ENCODE measurements at regions not wholly inside any gene's neighbourhood (a gene's known extent, or its start where the extent isn't known, plus 50 kb on each side); places are given as distances from the start of the nearest gene placed in this dataset.

DNA sequence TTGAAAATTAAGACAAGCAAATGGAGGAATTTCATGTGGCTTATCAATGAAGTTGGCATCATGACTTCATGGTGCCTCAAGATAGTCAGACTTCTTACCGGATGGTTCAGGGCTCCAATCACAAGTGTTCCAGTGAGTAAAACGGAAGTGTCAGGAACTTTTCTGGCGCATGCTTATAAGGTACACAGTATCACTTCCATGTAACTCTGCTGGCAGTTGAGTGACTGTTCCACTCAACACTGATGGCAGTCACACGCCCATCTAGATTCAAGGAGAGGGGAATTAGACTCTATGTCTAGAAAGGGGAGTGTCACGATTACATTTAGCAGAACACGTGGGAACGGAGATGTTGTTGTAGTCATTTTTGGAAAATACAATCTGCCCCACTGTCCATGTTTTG lies 114.3 kb downstream of the KCTD15 start:
- Histone ChIP-seq H3K9ac (ENCODE audit: extremely low read depth, insufficient read length, low read length) (no peak overlapping the region), H2BK20ac (ENCODE audit: low read depth, low read length, poor library complexity, severe bottlenecking) (no peak overlapping the region), H2BK5ac (ENCODE audit: insufficient read length, low read length) (no peak overlapping the region), H3K56ac (ENCODE audit: insufficient read length, low read depth, low read length) (no peak overlapping the region), H3K27ac (ENCODE audit: insufficient read length, low read depth, low read length) (no peak overlapping the region), H3K4ac (ENCODE audit: low read depth, low read length) (no peak overlapping the region), H3K18ac (ENCODE audit: insufficient read length, low read depth, low read length) (no peak overlapping the region), H3K23ac (ENCODE audit: insufficient read length, low read depth, low read length) (no peak overlapping the region), H2BK120ac (ENCODE audit: low read depth, low read length, poor library complexity, severe bottlenecking) (no peak overlapping the region), H2AK5ac (ENCODE audit: insufficient read length, low read length) (no peak overlapping the region), H3K9me3 (ENCODE audit: control insufficient read depth, low read depth, low read length) (no peaks in the 10 kb centered on the region), H3K4me1 (ENCODE audit: insufficient read depth, low read length) (peaks cover 5% of the 10 kb centered on the region; the same call in 1 of the 2 replicates), H2AFZ (ENCODE audit: low read length) (no peak overlapping the region), H3K79me1 (ENCODE audit: insufficient read depth, low read depth, low read length, poor library complexity, severe bottlenecking) (no peaks in the 10 kb centered on the region), H3T11ph (ENCODE audit: low read length) (no peak overlapping the region), H3K79me2 (ENCODE audit: insufficient read depth, low read length) (no peaks in the 10 kb centered on the region), H2BK12ac (ENCODE audit: insufficient read length, low read depth, low read length) (no peak overlapping the region), H3K23me2 (ENCODE audit: insufficient read length, low read depth, low read length, poor library complexity, severe bottlenecking) (peaks cover 5% of the 10 kb centered on the region), H4K8ac (replicated peaks; ENCODE audit: insufficient read length, low read depth, low read length) (no peak overlapping the region), H3K27me3 (ENCODE audit: insufficient read depth, low read length) (no peaks in the 10 kb centered on the region), H2BK15ac (ENCODE audit: low read depth, low read length) (no peak overlapping the region), H3K4me2 (ENCODE audit: insufficient read depth, insufficient read length, low read length) (no peak overlapping the region), H3K14ac (ENCODE audit: insufficient read depth, low read length) (no peak overlapping the region), H4K5ac (ENCODE audit: insufficient read length, low read depth, low read length) (no peak overlapping the region), H4K91ac (ENCODE audit: insufficient read length, low read depth, low read length) (no peak overlapping the region), H4K20me1 (ENCODE audit: control insufficient read depth, insufficient read depth, insufficient read length) (no peaks in the 10 kb centered on the region)
- H3K4me1 Mint-ChIP-seq, result peaks cover 19 to 22% of the 10 kb centered on the region in 2 experiments
- H3K9me3 Mint-ChIP-seq, result peaks cover 0 to 5% of the 10 kb centered on the region in 2 experiments; a peak in 2 of 5 replicates
- no peak overlapping the region for H3K4me3 Mint-ChIP-seq
- peaks cover 4 to 14% (median 8%) of the 10 kb centered on the region in 3 experiments; a peak in 4 of 7 replicates for H3K36me3 Mint-ChIP-seq (ENCODE audit: insufficient read depth in 1 of 3, low read depth in 3 of 3)
- peaks cover 7% of the 10 kb centered on the region for H3K27me3 Mint-ChIP-seq (ENCODE audit: low read depth)
- WGBS (ENCODE audit: extremely low coverage, insufficient read length, low lambda C conversion rate), result no CpG with 5 or more reads among the region's 7 CpGs
- no peak overlapping the region for H3K27ac Mint-ChIP-seq
- DNase-seq, result no peak
- TF ChIP-seq, protein P1, sequence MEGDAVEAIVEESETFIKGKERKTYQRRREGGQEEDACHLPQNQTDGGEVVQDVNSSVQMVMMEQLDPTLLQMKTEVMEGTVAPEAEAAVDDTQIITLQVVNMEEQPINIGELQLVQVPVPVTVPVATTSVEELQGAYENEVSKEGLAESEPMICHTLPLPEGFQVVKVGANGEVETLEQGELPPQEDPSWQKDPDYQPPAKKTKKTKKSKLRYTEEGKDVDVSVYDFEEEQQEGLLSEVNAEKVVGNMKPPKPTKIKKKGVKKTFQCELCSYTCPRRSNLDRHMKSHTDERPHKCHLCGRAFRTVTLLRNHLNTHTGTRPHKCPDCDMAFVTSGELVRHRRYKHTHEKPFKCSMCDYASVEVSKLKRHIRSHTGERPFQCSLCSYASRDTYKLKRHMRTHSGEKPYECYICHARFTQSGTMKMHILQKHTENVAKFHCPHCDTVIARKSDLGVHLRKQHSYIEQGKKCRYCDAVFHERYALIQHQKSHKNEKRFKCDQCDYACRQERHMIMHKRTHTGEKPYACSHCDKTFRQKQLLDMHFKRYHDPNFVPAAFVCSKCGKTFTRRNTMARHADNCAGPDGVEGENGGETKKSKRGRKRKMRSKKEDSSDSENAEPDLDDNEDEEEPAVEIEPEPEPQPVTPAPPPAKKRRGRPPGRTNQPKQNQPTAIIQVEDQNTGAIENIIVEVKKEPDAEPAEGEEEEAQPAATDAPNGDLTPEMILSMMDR (conservative IDR thresholded peaks at IDR 0.05), result no peak

All from H9 (cell line).